H1 (cell line): ENCODE measurements at regions not wholly inside any gene's neighbourhood (a gene's known extent, or its start where the extent isn't known, plus 50 kb on each side); places are given as distances from the start of the nearest gene placed in this dataset.

Experiments
- CTCF ChIA-PET: fragments of 300-600 bp; sonication (Branson Sonifier 250); formaldehyde crosslinking; loops from one replicate; lab custom pipeline; 2021; ENCODE audit not compliant: partially characterized antibody; lab: Charles Lee
- POLR2A ChIA-PET: fragments of 300-600 bp; sonication (Branson Sonifier 250); formaldehyde crosslinking; loops from one replicate; lab custom pipeline; 2021; ENCODE audit warnings: inconsistent platforms; ENCODE audit not compliant: partially characterized antibody; lab: Charles Lee
- DNase-seq, 2 experiments: peaks; one replicate each; pipeline versions ENCODE4 v3.0.0 to v3.0.0-alpha.2; 2010 to 2022; ENCODE audit warnings: low spot score in 2 of 2, low read depth in 1 of 2, mixed read lengths in 1 of 2
- FAIRE-seq: peaks from 2 replicates; lab custom pipeline; 2011; peaks lifted over from hg19 to GRCh38; lab: Jason Lieb, UNC
- H2AFZ ChIP-seq: 2 replicates; pipeline ENCODE4 v1.8.1; 2012; ENCODE audit warnings: low read length, inconsistent platforms
- H2AK5ac ChIP-seq: 2 replicates; pipeline ENCODE4 v1.6.1; 2013; ENCODE audit warnings: low read depth, low read length
- H2BK120ac ChIP-seq: replicated peaks from 2 replicates; pipeline ENCODE3; 2013; ENCODE audit warnings: low read depth, low read length, inconsistent platforms
- H2BK12ac ChIP-seq: 2 replicates; pipeline ENCODE4 v1.6.1; 2013; ENCODE audit warnings: low read depth, low read length
- H2BK15ac ChIP-seq: 2 replicates; pipeline ENCODE4 v1.6.1; 2013; ENCODE audit warnings: low read length
- H2BK20ac ChIP-seq: 2 replicates; pipeline ENCODE4 v1.6.1; 2013; ENCODE audit warnings: low read length
- H2BK5ac ChIP-seq: 2 replicates; pipeline ENCODE4 v1.6.1; 2013; ENCODE audit warnings: low read depth, low read length
- H3K14ac ChIP-seq: 2 replicates; pipeline ENCODE4 v1.6.1; 2013; ENCODE audit warnings: inconsistent platforms; ENCODE audit not compliant: insufficient read length
- H3K18ac ChIP-seq: 2 replicates; pipeline ENCODE4 v1.6.1; 2013; ENCODE audit warnings: low read length; ENCODE audit errors: extremely low read depth
- H3K23ac ChIP-seq: 2 replicates; pipeline ENCODE4 v1.6.1; 2013; ENCODE audit warnings: inconsistent platforms; ENCODE audit not compliant: insufficient read length
- H3K23me2 ChIP-seq: 2 replicates; pipeline ENCODE4 v1.6.1; 2013; ENCODE audit warnings: low read depth, low read length
- H3K27ac ChIP-seq: 2 replicates; pipeline ENCODE4 v1.6.1; 2011; ENCODE audit warnings: low read depth, low read length, inconsistent platforms
- H3K27me3 ChIP-seq, 4 experiments: replicated peaks in 1 of 4; 1 replicate in 1 of 4; 2 replicates in 3 of 4; pipeline versions ENCODE4 v1.6.1 to v1.8.1; 2011 to 2013; ENCODE audit warnings: low read length in 3 of 4, mild to moderate bottlenecking in 3 of 4, inconsistent platforms in 2 of 4, mixed read lengths in 2 of 4, moderate library complexity in 1 of 4; ENCODE audit not compliant: control insufficient read depth in 3 of 4, insufficient read depth in 3 of 4; ENCODE audit errors: extremely low read depth in 1 of 4
- H3K36me3 ChIP-seq, 4 experiments: 2 replicates each; pipeline versions ENCODE4 v1.6.1 to v1.8.1; 2011 to 2013; ENCODE audit warnings: mild to moderate bottlenecking in 4 of 4, low read length in 3 of 4, moderate library complexity in 2 of 4, control low read depth in 1 of 4, inconsistent platforms in 1 of 4; ENCODE audit not compliant: insufficient read depth in 4 of 4, control insufficient read depth in 2 of 4
- H3K4ac ChIP-seq: replicated peaks from 2 replicates; pipeline ENCODE3; 2013; ENCODE audit warnings: low read length, low read depth, mixed read lengths, inconsistent platforms; ENCODE audit not compliant: insufficient read length
- H3K4me1 ChIP-seq, 4 experiments: replicated peaks in 1 of 4; 1 replicate in 1 of 4; 2 replicates in 3 of 4; pipeline versions ENCODE4 v1.6.1 to v1.8.1; 2011 to 2013; ENCODE audit warnings: low read length in 3 of 4, inconsistent platforms in 2 of 4, mixed read lengths in 1 of 4; ENCODE audit not compliant: insufficient read depth in 4 of 4, control insufficient read depth in 3 of 4
- H3K4me2 ChIP-seq, 2 experiments: 2 replicates each; pipeline versions ENCODE4 v1.6.1 to v1.8.1; 2011 to 2013; ENCODE audit warnings: low read depth in 2 of 2, low read length in 2 of 2, control low read depth in 1 of 2, inconsistent platforms in 1 of 2, mild to moderate bottlenecking in 1 of 2; ENCODE audit not compliant: insufficient read depth in 1 of 2
- H3K4me3 ChIP-seq, 4 experiments: fragments of 200-600, 300-600 bp in 1 of 4; sonication (generic), shearing (Covaris generic), sonication (Bioruptor Twin) in 1 of 4; 2 replicates each; pipeline versions ENCODE4 v1.5.1 to v1.8.1; 2011 to 2016; ENCODE audit warnings: low read length in 4 of 4, low read depth in 3 of 4, control low read depth in 2 of 4, inconsistent platforms in 2 of 4, mild to moderate bottlenecking in 2 of 4, mixed read lengths in 1 of 4, moderate library complexity in 1 of 4; ENCODE audit not compliant: insufficient read depth in 2 of 4; ENCODE audit errors: extremely low read depth in 1 of 4
- H3K56ac ChIP-seq: replicated peaks from 2 replicates; pipeline ENCODE3; 2013; ENCODE audit warnings: low read depth, mild to moderate bottlenecking, mixed read lengths, low read length, inconsistent platforms; ENCODE audit not compliant: insufficient read length
- H3K79me1 ChIP-seq: 2 replicates; pipeline ENCODE4 v1.6.1; 2013; ENCODE audit warnings: low read depth, low read length, control low read depth
- H3K79me2 ChIP-seq, 2 experiments: 2 replicates each; pipeline versions ENCODE4 v1.6.1 to v1.8.1; 2012 to 2013; ENCODE audit warnings: low read length in 2 of 2, mild to moderate bottlenecking in 2 of 2, inconsistent platforms in 1 of 2; ENCODE audit not compliant: insufficient read depth in 2 of 2, control insufficient read depth in 1 of 2
- H3K9ac ChIP-seq, 4 experiments: replicated peaks in 1 of 4; 1 replicate in 1 of 4; 2 replicates in 3 of 4; pipeline versions ENCODE4 v1.6.1 to v1.8.1; 2011 to 2013; ENCODE audit warnings: low read depth in 3 of 4, low read length in 3 of 4, control low read depth in 2 of 4, mild to moderate bottlenecking in 2 of 4, moderate library complexity in 2 of 4, inconsistent platforms in 1 of 4; ENCODE audit errors: extremely low read depth in 1 of 4
- H3K9me3 ChIP-seq, 2 experiments: 2 replicates each; pipeline versions ENCODE4 v1.6.1 to v1.8.1; 2012 to 2013; ENCODE audit warnings: mild to moderate bottlenecking in 2 of 2, moderate library complexity in 2 of 2, control low read depth in 1 of 2, inconsistent platforms in 1 of 2, low read depth in 1 of 2, low read length in 1 of 2, mixed read lengths in 1 of 2; ENCODE audit not compliant: insufficient read depth in 2 of 2
- H4K20me1 ChIP-seq, 2 experiments: replicated peaks in 1 of 2; 2 replicates each; pipeline versions ENCODE3 to v1.8.1; 2011 to 2013; ENCODE audit warnings: inconsistent platforms in 2 of 2, low read length in 2 of 2, mild to moderate bottlenecking in 1 of 2; ENCODE audit not compliant: insufficient read depth in 2 of 2, control insufficient read depth in 1 of 2
- H4K5ac ChIP-seq: 2 replicates; pipeline ENCODE4 v1.6.1; 2013; ENCODE audit warnings: low read length, low read depth, mixed read lengths, inconsistent platforms; ENCODE audit not compliant: insufficient read length
- H4K8ac ChIP-seq: 2 replicates; pipeline ENCODE4 v1.8.0; 2013; ENCODE audit warnings: mild to moderate bottlenecking, moderate library complexity, low read length, inconsistent platforms; ENCODE audit not compliant: insufficient read depth; ENCODE audit errors: extremely low read depth
- H4K91ac ChIP-seq: replicated peaks from 2 replicates; pipeline ENCODE3; 2013; ENCODE audit warnings: low read length, mixed read lengths, inconsistent platforms; ENCODE audit not compliant: insufficient read length
- CEBPB ChIP-seq: IDR thresholded peaks from 2 replicates; pipeline ENCODE4 v1.6.1; 2012; ENCODE audit warnings: low read depth, low read length
- JUN ChIP-seq: IDR thresholded peaks from 2 replicates; pipeline ENCODE4 v1.6.1; 2011; ENCODE audit warnings: low read depth, mild to moderate bottlenecking, improper control_type of control experiment, low read length
- KDM5A ChIP-seq: fragments of 200-600 bp; IDR thresholded peaks from 2 replicates; pipeline ENCODE4 v1.7.1; 2012; ENCODE audit warnings: mild to moderate bottlenecking, low read length, inconsistent platforms, mixed read lengths
- RFX5 ChIP-seq: IDR thresholded peaks from 2 replicates; pipeline ENCODE4 v1.6.1; 2011; ENCODE audit warnings: low read depth, low read length, improper control_type of control experiment, borderline replicate concordance
- RNF2 ChIP-seq: fragments of 200-900, 300-1000 bp; sonication (generic); IDR thresholded peaks from 2 replicates; pipeline ENCODE4 v1.7.1; 2016; ENCODE audit warnings: borderline replicate concordance, low read depth, mild to moderate bottlenecking, antibody characterized with exemption, low read length; ENCODE audit not compliant: poor library complexity, severe bottlenecking; ENCODE audit errors: missing control alignments
- SAP30 ChIP-seq: fragments of 300-600 bp; sonication (generic); IDR thresholded peaks from 2 replicates; pipeline ENCODE4 v1.7.1; 2012; ENCODE audit warnings: low read length, moderate library complexity, mild to moderate bottlenecking, inconsistent platforms; ENCODE audit not compliant: insufficient read depth, insufficient replicate concordance
- SRF ChIP-seq: IDR thresholded peaks from 2 replicates; pipeline ENCODE4 v1.6.1; 2011; ENCODE audit warnings: mild to moderate bottlenecking, low read depth, low read length, moderate library complexity
- WGBS, 2 experiments: shearing (Covaris generic) in 1 of 2; methylation state at CpG; one replicate each; pipeline versions ENCODE4 v1.1.6 to v1.1.7; 2013 to 2015; ENCODE audit warnings: low lambda C conversion rate in 2 of 2, mixed read lengths in 2 of 2, inconsistent platforms in 1 of 2, low coverage in 1 of 2, missing lambda C conversion rate in 1 of 2; ENCODE audit not compliant: insufficient replicate concordance in 2 of 2, insufficient coverage in 1 of 2, insufficient read length in 1 of 2; ENCODE audit errors: extremely low coverage in 1 of 2, missing lambda C conversion rate in 1 of 2; 5-methylcytosine and 5-hydroxymethylcytosine counted together

- DNase-seq (no peak), FAIRE-seq (no peak)
- ChIA-PET POLR2A (interaction anchor here (1.1 kb wide), 2 partner anchors 11 kb away, joined by 3 to 4 read pairs; no protein-coding TSS in a partner anchor), CTCF (interaction anchor here (0.6 to 2.3 kb wide), 11 partner anchors 15 to 420 kb away, joined by 3 to 8 read pairs (median 4); no protein-coding TSS in a partner anchor)
- Histone ChIP-seq H2AFZ (no peak overlapping the region), H3K4me1 (peaks cover 7 to 12% (median 9%) of the 10 kb centered on the region in 4 experiments; a peak in 6 of 7 replicates), H3K4ac (no peak overlapping the region), H2BK15ac (no peak overlapping the region), H3K9me3 (no peaks in the 10 kb centered on the region), H2AK5ac (no peak overlapping the region), H3K27me3 (no peaks in the 10 kb centered on the region), H3K27ac (no peak overlapping the region; the same call in 1 of the 2 replicates), H4K91ac (no peak overlapping the region), H3K14ac (no peak overlapping the region), H4K8ac (no peak overlapping the region), H3K79me1 (no peaks in the 10 kb centered on the region), H3K4me2 (peak overlapping the region in 1 of 2 experiments; percentile 36; a peak in 1 of 4 replicates), H3K79me2 (no peaks in the 10 kb centered on the region), H2BK120ac (no peak overlapping the region), H2BK5ac (no peak overlapping the region), H4K5ac (no peak overlapping the region), H3K56ac (no peak overlapping the region), H2BK20ac (peak overlapping the region; percentile 44; the same call in 1 of the 2 replicates), H3K23ac (no peak overlapping the region), H3K18ac (peak overlapping the region; percentile 40; the same call in 1 of the 2 replicates), H3K9ac (no peak overlapping the region), H3K23me2 (no peaks in the 10 kb centered on the region), H2BK12ac (no peak overlapping the region), H3K36me3 (no peaks in the 10 kb centered on the region), H4K20me1 (no peaks in the 10 kb centered on the region), H3K4me3 (no peak overlapping the region)
- TF ChIP-seq CEBPB (no peak), KDM5A (no peak), RNF2 (no peak), JUN (no peak), SAP30 (no peak), RFX5 (no peak), SRF (no peak)
- WGBS, 2 experiments = 76% methylated on average over 5 of the region's 5 CpGs; no CpG with 5 or more reads in 1 of the 2 experiments
Observed at GRCh38 chr2:19775315-19775714, 126.5 kb downstream of the TTC32 start.
